Femur (tissue), 1 donor: ENCODE measurements at regions not wholly inside any gene's neighbourhood (a gene's known extent, or its start where the extent isn't known, plus 50 kb on each side); places are given as distances from the start of the nearest gene placed in this dataset.
A peak's percentile ranks its signal among the peaks of the same experiment; 100 is the strongest.

Experiments
- DNase-seq: peaks from one replicate; pipeline ENCODE4 v3.0.0-alpha.2; 2017

- DNase-seq, result no peak
These were observed 142.9 kb downstream of the RPIA start for GRCh38 chr2:88834376-88834775.

DNA sequence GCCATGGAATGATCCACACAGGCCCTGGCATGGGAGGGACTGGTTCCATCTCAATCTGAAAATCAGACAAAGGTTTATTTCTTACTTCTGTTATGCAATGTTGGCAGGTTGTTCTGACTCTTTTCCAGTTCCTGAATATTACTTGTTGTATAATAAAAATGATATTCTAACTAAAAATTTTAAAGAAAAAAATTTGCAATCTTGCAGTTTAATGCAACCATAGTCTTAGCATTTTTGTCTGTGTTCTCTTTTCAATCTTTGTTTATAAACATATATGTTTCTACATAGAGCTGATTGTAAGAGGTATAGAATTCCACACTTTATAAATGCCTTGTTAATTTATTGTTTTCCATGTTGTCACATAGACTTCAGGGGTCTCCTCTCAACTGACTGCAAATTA is 143.4 kb downstream of the RPIA start:
- no peak for DNase-seq

- no peak for DNase-seq
These were observed 144.3 kb downstream of the RPIA start for GRCh38 chr2:88835726-88836125.

- DNase-seq, result no peak
These were observed 144.9 kb downstream of the RPIA start for GRCh38 chr2:88836351-88836750.

- no peak for DNase-seq
These were observed 146.2 kb downstream of the RPIA start for GRCh38 chr2:88837511-88838160.

GRCh38 chr2:88838165-88838635 is 146.7 kb downstream of the RPIA start:
- no peak for DNase-seq

DNA sequence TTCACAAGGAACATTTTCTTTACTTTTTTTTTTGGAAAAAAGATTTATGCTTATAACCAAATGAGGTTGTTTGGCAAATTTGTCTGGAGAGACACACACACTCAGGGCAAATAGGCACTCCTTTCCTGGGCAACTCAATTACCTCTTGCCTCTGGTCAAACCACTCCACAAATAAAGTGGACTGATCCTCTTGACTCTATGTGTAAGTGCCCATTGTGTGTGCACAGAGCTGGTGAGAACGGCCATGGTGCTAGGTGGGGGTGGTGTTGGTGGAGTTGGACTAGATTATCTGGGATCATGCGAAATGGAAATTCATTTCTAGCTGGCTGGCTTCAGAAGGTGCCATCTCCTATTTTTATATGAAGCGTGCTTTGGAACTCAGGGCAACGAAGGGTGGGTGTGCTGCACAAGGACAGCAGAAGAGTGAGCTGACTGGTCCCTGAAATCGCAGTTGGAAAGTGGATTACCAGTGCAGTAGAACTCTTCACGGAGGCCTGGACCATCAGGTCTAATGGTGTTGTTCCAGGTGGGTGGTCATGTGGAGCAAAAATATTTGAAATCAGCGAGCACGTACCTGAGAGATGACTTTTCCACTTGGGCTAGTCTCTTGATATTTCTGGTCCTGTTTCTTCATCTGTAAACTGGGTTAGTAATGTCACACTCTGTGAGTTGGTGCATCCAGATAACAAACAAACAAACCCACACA is 149.9 kb downstream of the RPIA start:
- DNase-seq, result no peak

- no peak for DNase-seq
These were observed 151.4 kb downstream of the RPIA start for GRCh38 chr2:88842656-88843460.

GRCh38 chr2:88843651-88844050 is 152.2 kb downstream of the RPIA start:
- DNase-seq, result no peak

DNA sequence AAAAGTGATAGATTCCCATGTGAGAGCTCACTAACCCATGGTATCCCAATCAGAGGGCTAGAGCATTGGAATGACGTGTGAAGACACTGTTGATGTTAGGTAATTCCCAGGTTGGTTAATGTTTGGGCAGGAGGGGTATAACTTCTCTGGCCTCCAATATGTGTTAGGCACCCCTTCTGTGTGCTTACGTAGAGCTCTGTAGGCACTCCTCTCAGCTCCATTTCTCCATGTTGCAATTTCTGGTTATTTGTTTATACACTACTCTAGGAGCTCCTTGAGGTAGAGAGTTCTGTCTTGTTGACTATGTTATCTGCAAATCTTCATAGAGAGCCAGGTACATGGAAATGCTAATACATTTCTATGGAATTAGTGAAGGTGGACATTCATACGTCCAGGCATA is 153.5 kb downstream of the RPIA start:
- no peak for DNase-seq

DNA sequence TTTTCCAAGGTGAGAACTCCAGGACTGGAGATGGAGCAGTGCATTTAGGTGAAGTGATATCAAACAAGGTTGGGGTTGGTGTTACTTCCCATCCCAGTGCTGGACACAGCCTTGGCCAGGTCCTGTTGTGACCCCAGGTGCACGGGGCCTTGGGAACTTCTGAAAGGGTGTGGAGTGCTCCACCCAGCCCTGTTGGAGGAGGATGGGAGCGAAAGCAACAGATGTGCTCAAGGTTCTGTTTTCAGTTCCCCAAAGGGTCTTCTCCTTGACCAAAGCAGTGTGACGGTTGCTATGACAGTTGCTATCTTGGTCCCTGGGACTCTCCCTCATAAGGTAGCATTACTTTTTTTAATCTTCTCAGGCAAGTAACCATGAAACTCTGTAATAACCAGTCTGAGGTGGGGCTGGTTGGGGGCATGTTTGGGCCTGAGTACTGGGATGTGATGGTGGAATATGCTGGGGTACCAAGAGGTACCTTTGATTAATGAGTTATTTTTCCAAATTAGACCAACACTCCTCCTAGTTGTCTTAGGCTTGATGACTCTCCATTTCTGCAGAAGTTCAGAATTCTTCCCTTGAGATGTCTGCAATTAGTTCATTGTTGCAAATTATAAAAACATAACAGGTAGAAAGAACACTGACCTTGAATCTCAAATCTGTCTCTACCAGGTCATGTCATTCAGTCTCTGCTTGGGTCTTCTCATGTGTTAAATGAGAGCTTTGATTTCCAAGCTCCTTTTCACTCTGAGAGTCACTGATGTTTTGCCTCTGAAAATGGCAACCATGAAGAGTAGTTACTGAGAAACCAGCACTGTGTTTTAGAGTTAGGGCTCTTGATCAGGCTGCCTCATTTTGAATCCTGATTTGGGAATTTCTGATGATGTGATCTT is 154.5 kb downstream of the RPIA start:
- no peak for DNase-seq

- DNase-seq, result peak; percentile 36
These were observed 161.4 kb downstream of the RPIA start for GRCh38 chr2:88852753-88853402.

GRCh38 chr2:88853403-88853790 is 161.9 kb downstream of the RPIA start:
- DNase-seq, result no peak

DNA sequence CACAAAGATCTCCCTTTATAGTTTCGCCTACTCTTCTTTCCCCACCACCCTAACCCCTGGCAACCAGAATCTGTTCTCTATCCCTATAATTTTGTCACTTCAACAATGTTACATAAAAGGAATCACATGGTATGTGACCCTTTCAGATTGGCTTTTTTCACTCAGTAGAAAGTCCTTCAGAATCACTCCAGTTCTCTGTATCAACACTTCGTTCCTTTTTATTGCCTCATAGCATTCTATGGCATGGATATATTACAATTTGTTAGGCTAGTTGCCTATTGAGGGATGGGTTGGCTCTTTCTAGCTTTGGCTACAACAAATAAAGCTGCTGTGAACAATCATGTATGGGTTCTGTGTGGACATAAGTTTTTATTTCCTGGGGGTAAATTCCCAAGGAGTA is 163.1 kb downstream of the RPIA start:
- DNase-seq, result no peak

DNA sequence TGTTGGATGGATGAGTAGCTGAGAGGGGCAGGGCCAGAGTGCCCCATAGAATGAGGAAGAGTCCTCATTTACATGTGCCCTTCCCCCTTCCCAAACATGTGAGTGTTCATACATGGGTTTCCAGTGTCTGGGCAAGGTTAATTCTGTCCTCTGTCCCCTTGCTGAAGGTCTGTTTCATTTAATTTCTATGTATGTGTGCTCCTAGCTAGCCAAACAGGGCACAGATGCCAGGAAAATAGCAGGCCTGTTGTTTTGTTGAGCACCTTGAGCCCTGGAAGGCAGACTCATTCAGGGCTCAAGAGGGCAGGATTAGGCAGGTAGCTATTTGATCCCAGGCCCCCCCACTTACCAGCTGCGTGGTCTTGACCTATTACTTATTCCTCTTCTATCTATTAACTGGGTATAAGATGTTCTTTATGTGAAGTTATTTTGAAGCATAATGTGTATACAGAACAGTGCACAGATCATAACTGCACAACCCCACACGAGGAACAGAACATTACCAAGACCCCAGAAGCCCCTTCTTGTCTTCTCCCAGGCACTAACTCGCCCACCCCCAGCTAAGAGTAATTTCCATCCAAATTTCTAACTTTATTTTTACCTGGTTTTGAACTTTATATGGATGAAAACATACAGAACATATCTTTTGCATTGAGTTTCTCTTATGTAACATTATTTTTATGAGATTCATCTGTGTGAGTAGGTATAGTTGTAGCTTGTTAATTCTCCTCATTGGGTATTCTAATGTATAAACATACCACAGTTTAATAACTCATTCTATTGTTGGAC is 164.3 kb downstream of the RPIA start:
- DNase-seq, result no peak

- no peak for DNase-seq
These were observed 165.1 kb downstream of the RPIA start for GRCh38 chr2:88856409-88857135.

DNA sequence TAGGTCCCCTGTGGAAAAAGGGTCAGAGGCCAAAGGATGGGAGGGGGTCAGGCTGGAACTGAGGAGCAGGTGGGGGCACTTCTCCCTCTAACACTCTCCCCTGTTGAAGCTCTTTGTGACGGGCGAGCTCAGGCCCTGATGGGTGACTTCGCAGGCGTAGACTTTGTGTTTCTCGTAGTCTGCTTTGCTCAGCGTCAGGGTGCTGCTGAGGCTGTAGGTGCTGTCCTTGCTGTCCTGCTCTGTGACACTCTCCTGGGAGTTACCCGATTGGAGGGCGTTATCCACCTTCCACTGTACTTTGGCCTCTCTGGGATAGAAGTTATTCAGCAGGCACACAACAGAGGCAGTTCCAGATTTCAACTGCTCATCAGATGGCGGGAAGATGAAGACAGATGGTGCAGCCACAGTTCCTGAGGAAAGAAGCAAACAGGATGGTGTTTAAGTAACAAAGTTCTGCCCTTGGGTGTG is 165.8 kb downstream of the RPIA start:
- DNase-seq, result no peak

GRCh38 chr2:88857951-88858411 is 166.5 kb downstream of the RPIA start:
- DNase-seq, result peak; percentile 51

GRCh38 chr2:88859461-88859860 is 168.0 kb downstream of the RPIA start:
- no peak for DNase-seq

- DNase-seq, result no peak
These were observed 169.1 kb downstream of the RPIA start for GRCh38 chr2:88860421-88861075.
